ENCODE measurements at regions not wholly inside any gene's neighbourhood (a gene's known extent, or its start where the extent isn't known, plus 50 kb on each side); places are given as distances from the start of the nearest gene placed in this dataset.

DNA sequence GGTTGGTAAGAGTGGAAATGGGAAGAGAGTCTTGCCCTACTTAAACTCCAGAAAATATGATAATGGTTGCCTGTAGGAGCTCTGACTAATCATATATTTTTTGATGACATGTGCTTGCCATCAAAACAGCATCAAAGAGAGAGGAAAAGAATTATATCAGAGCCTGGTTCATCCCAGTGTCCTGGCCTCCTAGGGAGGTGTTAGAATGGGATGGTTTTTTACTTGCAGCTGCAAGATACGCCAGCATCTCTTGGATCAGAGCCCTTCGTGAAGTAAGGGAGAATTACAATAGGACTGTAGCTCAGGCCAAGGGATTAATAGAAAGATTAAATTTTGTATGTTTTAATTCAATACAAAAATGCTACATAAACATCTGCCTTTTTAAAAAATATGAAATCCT lies 177.6 kb upstream of the HDAC9 start:
- Histone ChIP-seq H3K9me3 (ENCODE audit: control insufficient read depth, low read length) (no peaks in the 10 kb centered on the region), H3K4me3 (ENCODE audit: low read length) (no peak overlapping the region), H3K4me1 (ENCODE audit: control insufficient read depth, insufficient read depth, low read length) (peaks cover 11% of the 10 kb centered on the region), H3K9ac (ENCODE audit: low read length) (no peak overlapping the region), H3K27me3 (replicated peaks; ENCODE audit: control insufficient read depth, insufficient read depth, low read length) (no peaks in the 10 kb centered on the region), H3K36me3 (ENCODE audit: control insufficient read depth, insufficient read depth, low read length, severe bottlenecking) (no peaks in the 10 kb centered on the region)
- no peak for DNase-seq (ENCODE audit: low read depth)

DNA sequence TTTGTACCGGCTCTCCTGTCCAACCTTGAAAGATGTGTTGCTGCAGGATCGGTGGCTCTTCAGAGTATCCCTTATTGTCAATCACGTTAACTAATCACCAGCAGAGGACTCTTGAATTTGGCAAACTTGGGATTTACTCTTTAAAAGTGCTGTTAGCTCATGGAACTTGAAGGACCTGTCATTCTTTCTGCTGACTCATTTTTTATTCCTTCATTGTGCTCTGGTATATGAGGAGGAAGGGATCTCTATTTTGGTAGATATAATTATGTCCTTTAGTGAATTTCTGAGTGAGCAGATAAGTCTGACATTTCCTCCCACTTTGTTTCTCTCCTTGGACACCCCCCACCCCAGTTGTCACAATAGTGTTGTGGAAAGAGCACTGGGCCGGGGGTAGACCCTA lies 175.1 kb upstream of the HDAC9 start:
- DNase-seq (ENCODE audit: low read depth), result no peak
- Histone ChIP-seq H3K36me3 (ENCODE audit: control insufficient read depth, insufficient read depth, low read length, severe bottlenecking) (no peaks in the 10 kb centered on the region), H3K4me3 (ENCODE audit: low read length) (no peak overlapping the region), H3K4me1 (ENCODE audit: control insufficient read depth, insufficient read depth, low read length) (peaks cover 11% of the 10 kb centered on the region), H3K9ac (ENCODE audit: low read length) (no peak overlapping the region), H3K27me3 (replicated peaks; ENCODE audit: control insufficient read depth, insufficient read depth, low read length) (no peaks in the 10 kb centered on the region), H3K9me3 (ENCODE audit: control insufficient read depth, low read length) (no peaks in the 10 kb centered on the region)

DNA sequence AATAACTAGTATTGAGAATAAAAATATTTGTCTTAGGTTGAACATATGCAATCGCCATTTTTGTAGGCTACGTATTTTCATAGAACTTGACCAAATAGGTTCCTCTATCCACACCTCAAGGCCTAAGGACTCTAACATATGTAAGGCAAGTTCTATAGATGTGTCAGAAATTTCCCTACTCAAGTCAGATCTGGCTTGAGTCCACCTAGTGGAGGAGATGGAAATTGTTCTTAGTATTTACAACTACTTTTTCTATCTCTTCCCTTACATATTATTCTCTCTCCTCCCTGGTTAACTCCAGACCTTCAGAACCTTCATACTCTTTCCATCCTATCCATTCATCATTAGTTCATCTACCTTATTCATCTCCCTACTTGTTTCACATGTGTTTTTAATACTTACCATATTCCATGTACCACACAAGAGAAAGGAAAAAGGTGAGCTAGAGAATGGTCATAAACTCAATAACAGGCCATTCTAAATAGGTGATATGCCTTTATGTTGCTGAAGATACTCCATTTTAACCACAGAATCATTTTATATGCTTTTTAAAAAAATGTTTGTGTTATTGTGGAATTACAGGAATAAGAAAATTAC lies 174.5 kb upstream of the HDAC9 start:
- H3K9me3 ChIP-seq (ENCODE audit: control insufficient read depth, low read length), result no peaks in the 10 kb centered on the region
- H3K36me3 ChIP-seq (ENCODE audit: control insufficient read depth, insufficient read depth, low read length, severe bottlenecking), result no peaks in the 10 kb centered on the region
- peaks cover 11% of the 10 kb centered on the region for H3K4me1 ChIP-seq (ENCODE audit: control insufficient read depth, insufficient read depth, low read length)
- peak; percentile 74 for DNase-seq (ENCODE audit: low read depth)
- no peak overlapping the region for H3K9ac ChIP-seq (ENCODE audit: low read length)
- no peak overlapping the region for H3K4me3 ChIP-seq (ENCODE audit: low read length)
- H3K27me3 ChIP-seq (replicated peaks; ENCODE audit: control insufficient read depth, insufficient read depth, low read length), result no peaks in the 10 kb centered on the region

DNA sequence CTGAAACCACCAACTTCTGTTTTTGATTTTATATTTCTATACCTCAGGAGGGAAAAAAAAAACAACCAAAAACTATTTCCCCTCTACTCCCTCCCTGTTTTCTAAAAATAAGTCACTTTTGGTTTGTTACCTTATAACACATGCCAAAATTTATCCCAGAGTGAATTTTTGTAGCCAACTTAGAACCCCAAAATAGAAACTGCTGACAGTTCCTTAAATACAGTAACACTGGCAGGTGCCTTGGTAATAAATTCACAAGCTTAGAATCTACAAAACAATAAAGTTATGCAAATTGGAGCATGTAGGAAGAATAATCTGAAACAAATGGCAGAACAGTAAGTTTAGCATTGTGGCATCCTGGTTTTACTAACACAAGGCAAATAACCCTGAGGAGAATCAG lies 165.0 kb upstream of the HDAC9 start:
- H3K27me3 ChIP-seq (replicated peaks; ENCODE audit: control insufficient read depth, insufficient read depth, low read length), result no peaks in the 10 kb centered on the region
- H3K4me1 ChIP-seq (ENCODE audit: control insufficient read depth, insufficient read depth, low read length), result no peaks in the 10 kb centered on the region
- no peak overlapping the region for H3K9ac ChIP-seq (ENCODE audit: low read length)
- H3K36me3 ChIP-seq (ENCODE audit: control insufficient read depth, insufficient read depth, low read length, severe bottlenecking), result no peaks in the 10 kb centered on the region
- no peak overlapping the region for H3K4me3 ChIP-seq (ENCODE audit: low read length)
- no peak for DNase-seq (ENCODE audit: low read depth)
- H3K9me3 ChIP-seq (ENCODE audit: control insufficient read depth, low read length), result no peaks in the 10 kb centered on the region

DNA sequence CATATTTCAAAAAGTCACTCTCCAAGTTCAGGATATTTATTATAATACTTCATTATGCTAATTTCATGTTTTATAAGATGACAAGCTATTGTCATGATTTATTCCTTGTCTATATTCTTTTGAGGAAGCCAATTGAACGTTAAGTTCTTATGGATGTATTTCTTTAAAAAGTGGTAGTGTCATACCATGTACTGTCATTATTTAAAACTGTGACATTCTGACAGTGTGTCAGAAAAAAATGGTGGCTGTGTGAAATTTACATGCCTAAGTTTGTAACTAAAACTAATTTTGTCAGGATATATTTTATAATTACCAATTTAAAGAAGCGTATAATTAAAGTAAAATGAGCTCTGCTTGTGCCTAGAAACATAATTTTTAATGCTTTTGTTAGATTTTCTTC lies 158.9 kb upstream of the HDAC9 start:
- no peak for DNase-seq (ENCODE audit: low read depth)
- Histone ChIP-seq H3K9me3 (ENCODE audit: control insufficient read depth, low read length) (peaks cover 13% of the 10 kb centered on the region), H3K27me3 (replicated peaks; ENCODE audit: control insufficient read depth, insufficient read depth, low read length) (no peaks in the 10 kb centered on the region), H3K36me3 (ENCODE audit: control insufficient read depth, insufficient read depth, low read length, severe bottlenecking) (no peaks in the 10 kb centered on the region), H3K9ac (ENCODE audit: low read length) (no peak overlapping the region), H3K4me3 (ENCODE audit: low read length) (no peak overlapping the region), H3K4me1 (ENCODE audit: control insufficient read depth, insufficient read depth, low read length) (no peaks in the 10 kb centered on the region)

DNA sequence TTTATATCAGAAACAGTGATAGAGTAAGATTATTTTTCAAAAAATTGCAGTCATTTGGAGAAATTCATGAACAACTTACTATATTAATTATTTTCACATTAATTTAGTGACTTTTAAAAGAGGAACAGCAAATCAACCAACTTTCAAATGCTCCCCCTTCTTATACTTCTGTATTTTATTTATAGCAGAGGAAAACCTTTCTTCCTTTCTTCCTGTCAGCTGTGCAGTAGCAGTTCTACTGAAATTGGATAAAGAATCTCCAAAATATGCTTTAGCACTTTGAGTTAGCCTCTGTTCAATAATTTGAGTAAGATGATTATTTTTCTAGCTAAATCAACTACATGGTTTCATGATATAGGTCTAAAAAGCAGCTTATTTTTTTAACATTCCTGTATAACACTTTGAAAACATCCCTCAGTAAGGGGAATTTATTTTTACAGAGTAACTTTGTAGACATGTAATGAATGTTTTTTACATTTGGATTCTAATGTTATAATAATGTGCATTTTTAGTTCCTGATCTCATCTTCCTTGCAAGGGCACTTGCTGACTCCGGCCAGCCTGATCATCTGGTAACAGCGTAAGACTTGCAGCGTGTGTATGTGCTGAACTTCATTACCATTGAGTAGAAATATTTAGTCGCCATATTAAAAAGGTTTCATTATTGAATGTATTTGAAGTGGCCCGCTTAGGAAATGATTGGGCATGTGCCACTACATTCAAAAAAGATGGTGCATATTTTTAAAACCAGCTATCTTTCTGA lies 158.3 kb upstream of the HDAC9 start:
- H3K4me3 ChIP-seq (ENCODE audit: low read length), result no peak overlapping the region
- H3K9ac ChIP-seq (ENCODE audit: low read length), result no peak overlapping the region
- H3K27me3 ChIP-seq (replicated peaks; ENCODE audit: control insufficient read depth, insufficient read depth, low read length), result no peaks in the 10 kb centered on the region
- no peaks in the 10 kb centered on the region for H3K36me3 ChIP-seq (ENCODE audit: control insufficient read depth, insufficient read depth, low read length, severe bottlenecking)
- peaks cover 13% of the 10 kb centered on the region for H3K9me3 ChIP-seq (ENCODE audit: control insufficient read depth, low read length)
- DNase-seq (ENCODE audit: low read depth), result no peak
- no peaks in the 10 kb centered on the region for H3K4me1 ChIP-seq (ENCODE audit: control insufficient read depth, insufficient read depth, low read length)

DNA sequence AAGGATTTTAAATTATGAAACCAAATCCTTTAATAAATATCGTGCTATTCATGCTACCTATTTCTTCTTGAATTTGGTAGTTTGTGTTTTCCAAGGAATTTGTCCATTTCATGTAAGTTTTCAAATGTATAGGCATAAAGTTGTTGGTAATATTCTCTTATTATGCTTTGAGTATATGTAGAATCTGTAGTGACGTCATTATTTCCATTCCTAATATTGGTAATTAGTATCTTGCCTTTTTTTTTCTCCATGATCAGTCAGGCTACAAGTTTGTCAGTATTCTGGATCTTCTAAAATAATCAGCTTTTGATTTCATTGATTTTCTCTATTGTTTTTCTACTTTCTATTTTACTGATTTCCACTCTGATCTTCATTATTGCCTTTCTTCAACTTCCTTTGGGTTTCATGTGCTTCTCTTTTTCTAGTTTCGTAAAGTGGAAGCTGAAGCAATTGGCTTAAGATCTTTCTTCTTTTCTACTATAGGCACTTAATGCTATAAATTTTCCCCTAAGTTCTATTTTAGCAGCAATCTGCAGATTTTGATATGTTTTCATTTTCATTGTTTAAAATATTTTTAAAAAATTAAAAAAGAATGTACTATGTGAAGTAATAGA lies 156.5 kb upstream of the HDAC9 start:
- Histone ChIP-seq H3K27me3 (replicated peaks; ENCODE audit: control insufficient read depth, insufficient read depth, low read length) (no peaks in the 10 kb centered on the region), H3K4me3 (ENCODE audit: low read length) (no peak overlapping the region)

GRCh38 chr7:18341756-18342155 lies 153.8 kb upstream of the HDAC9 start:
- H3K9me3 ChIP-seq (ENCODE audit: control insufficient read depth, low read length), result peaks cover 13% of the 10 kb centered on the region
- H3K9ac ChIP-seq (ENCODE audit: low read length), result no peak overlapping the region
- H3K4me1 ChIP-seq (ENCODE audit: control insufficient read depth, insufficient read depth, low read length), result peaks cover 2% of the 10 kb centered on the region
- DNase-seq (ENCODE audit: low read depth), result no peak
- no peaks in the 10 kb centered on the region for H3K27me3 ChIP-seq (replicated peaks; ENCODE audit: control insufficient read depth, insufficient read depth, low read length)
- no peaks in the 10 kb centered on the region for H3K36me3 ChIP-seq (ENCODE audit: control insufficient read depth, insufficient read depth, low read length, severe bottlenecking)
- no peak overlapping the region for H3K4me3 ChIP-seq (ENCODE audit: low read length)

More for the DNA sequence above, 156.5 kb upstream of the HDAC9 start:
- Histone ChIP-seq H3K9ac (ENCODE audit: low read length) (no peak overlapping the region), H3K36me3 (ENCODE audit: control insufficient read depth, insufficient read depth, low read length, severe bottlenecking) (no peaks in the 10 kb centered on the region), H3K4me1 (ENCODE audit: control insufficient read depth, insufficient read depth, low read length) (no peaks in the 10 kb centered on the region), H3K9me3 (ENCODE audit: control insufficient read depth, low read length) (peaks cover 13% of the 10 kb centered on the region)
- no peak for DNase-seq (ENCODE audit: low read depth)

GRCh38 chr7:18343047-18343446 lies 152.5 kb upstream of the HDAC9 start:
- peaks cover 13% of the 10 kb centered on the region for H3K9me3 ChIP-seq (ENCODE audit: control insufficient read depth, low read length)

DNA sequence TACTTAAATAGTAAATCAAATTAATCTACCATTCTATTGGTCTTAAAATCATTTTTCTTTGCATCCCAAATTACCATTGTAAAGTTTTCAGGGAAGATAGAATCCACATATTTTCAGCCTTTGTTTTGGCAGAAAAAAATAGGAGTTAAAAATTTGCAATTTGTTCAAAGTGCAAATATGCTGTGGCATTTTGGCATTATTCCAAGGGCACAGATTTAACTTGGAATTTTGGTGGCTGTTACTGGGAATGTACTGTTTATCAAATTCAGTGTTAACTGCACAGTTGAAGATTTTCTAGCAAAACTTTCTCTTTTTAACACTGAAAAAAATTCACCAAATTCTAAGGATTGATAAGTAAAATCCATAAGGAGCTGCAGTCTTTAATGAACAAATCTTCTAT lies 151.0 kb upstream of the HDAC9 start:
- no peak for DNase-seq (ENCODE audit: low read depth)
- no peak overlapping the region for H3K9ac ChIP-seq (ENCODE audit: low read length)
- peaks cover 13% of the 10 kb centered on the region for H3K9me3 ChIP-seq (ENCODE audit: control insufficient read depth, low read length)
- no peak overlapping the region for H3K4me3 ChIP-seq (ENCODE audit: low read length)
- H3K4me1 ChIP-seq (ENCODE audit: control insufficient read depth, insufficient read depth, low read length), result peaks cover 17% of the 10 kb centered on the region
- no peaks in the 10 kb centered on the region for H3K36me3 ChIP-seq (ENCODE audit: control insufficient read depth, insufficient read depth, low read length, severe bottlenecking)
- H3K27me3 ChIP-seq (replicated peaks; ENCODE audit: control insufficient read depth, insufficient read depth, low read length), result no peaks in the 10 kb centered on the region

More at GRCh38 chr7:18343047-18343446, 152.5 kb upstream of the HDAC9 start:
- H3K9ac ChIP-seq (ENCODE audit: low read length), result no peak overlapping the region
- no peak for DNase-seq (ENCODE audit: low read depth)
- no peaks in the 10 kb centered on the region for H3K27me3 ChIP-seq (replicated peaks; ENCODE audit: control insufficient read depth, insufficient read depth, low read length)
- H3K4me1 ChIP-seq (ENCODE audit: control insufficient read depth, insufficient read depth, low read length), result peaks cover 12% of the 10 kb centered on the region
- H3K36me3 ChIP-seq (ENCODE audit: control insufficient read depth, insufficient read depth, low read length, severe bottlenecking), result no peaks in the 10 kb centered on the region
- no peak overlapping the region for H3K4me3 ChIP-seq (ENCODE audit: low read length)

DNA sequence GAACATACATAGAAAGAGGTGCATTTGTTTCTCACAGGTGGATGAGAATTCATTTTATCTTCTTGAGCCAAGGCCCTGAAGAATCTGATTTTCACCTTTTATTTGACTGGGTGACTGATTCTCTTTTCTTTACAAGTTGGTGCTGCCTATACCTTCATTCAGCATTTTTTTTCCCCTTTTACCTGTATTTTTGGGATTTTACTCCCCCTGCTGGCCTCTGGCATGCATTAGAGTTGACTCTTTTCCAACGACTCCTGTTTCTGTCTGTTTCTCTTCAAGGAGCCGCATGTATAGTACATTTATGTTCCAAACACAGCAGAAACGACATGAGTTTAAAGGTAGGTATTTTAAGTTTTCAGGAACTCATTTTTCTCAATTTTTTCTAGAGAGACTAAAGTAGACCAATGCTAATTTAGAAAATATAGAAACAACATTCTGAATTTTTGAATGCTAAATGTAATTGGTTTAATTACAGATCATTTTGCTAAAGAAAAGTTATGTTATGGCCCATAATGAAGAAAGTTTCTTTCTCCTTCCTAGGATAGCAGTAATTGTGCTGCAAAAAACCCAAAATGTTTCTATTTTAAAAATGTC lies 149.8 kb upstream of the HDAC9 start:
- peak; percentile 82 for DNase-seq (ENCODE audit: low read depth)
- no peaks in the 10 kb centered on the region for H3K27me3 ChIP-seq (replicated peaks; ENCODE audit: control insufficient read depth, insufficient read depth, low read length)
- H3K4me1 ChIP-seq (ENCODE audit: control insufficient read depth, insufficient read depth, low read length), result peaks cover 22% of the 10 kb centered on the region
- no peak overlapping the region for H3K4me3 ChIP-seq (ENCODE audit: low read length)
- peaks cover 4% of the 10 kb centered on the region for H3K9me3 ChIP-seq (ENCODE audit: control insufficient read depth, low read length)
- no peak overlapping the region for H3K9ac ChIP-seq (ENCODE audit: low read length)
- no peaks in the 10 kb centered on the region for H3K36me3 ChIP-seq (ENCODE audit: control insufficient read depth, insufficient read depth, low read length, severe bottlenecking)

Data from adipocyte (in vitro differentiated cells).